Gastrocnemius medialis (tissue), 4 donors: ENCODE measurements at regions not wholly inside any gene's neighbourhood (a gene's known extent, or its start where the extent isn't known, plus 50 kb on each side); places are given as distances from the start of the nearest gene placed in this dataset.

Experiments used
- POLR2A ChIP-seq, 2 donors: fragments of 450-650 bp; IDR thresholded peaks; one replicate each; pipeline ENCODE4 v1.6.1; 2017; ENCODE audit warnings: antibody characterized with exemption in 2 of 2, mild to moderate bottlenecking in 2 of 2, moderate library complexity in 2 of 2
- TF ChIP-seq, protein P1 (sequence below), 5 experiments: fragments of 450-650 bp in 3 of 5; fragments of 200-600 bp in 2 of 5; sonication (generic) in 2 of 5; IDR thresholded peaks in 4 of 5; conservative IDR thresholded peaks in 1 of 5; 1 replicate in 4 of 5; 2 replicates in 1 of 5; pipeline ENCODE4 v1.5.1; 2016 to 2019; ENCODE audit warnings: antibody characterized with exemption in 5 of 5, mild to moderate bottlenecking in 3 of 5, moderate library complexity in 3 of 5

DNA sequence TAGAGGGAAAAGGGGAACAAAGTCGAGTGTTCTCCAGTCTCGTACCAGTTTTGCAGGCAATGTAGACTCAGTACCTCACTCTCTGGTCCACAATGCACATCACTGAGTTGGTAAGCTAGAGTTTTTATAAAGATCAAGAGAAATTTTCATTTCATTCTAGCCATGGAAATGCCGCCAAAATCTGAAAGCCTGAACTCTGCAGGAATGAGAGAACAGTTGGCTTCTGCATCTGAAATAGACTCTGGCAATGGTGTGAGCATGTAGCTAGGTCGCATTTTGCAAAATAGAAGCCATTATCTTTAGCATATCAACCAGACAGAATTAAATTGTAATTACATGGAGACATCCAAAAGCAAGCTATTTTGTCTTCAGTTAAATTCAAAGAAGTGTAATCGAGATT lies 381.0 kb downstream of the NOVA1 start:
- TF ChIP-seq, protein P1, sequence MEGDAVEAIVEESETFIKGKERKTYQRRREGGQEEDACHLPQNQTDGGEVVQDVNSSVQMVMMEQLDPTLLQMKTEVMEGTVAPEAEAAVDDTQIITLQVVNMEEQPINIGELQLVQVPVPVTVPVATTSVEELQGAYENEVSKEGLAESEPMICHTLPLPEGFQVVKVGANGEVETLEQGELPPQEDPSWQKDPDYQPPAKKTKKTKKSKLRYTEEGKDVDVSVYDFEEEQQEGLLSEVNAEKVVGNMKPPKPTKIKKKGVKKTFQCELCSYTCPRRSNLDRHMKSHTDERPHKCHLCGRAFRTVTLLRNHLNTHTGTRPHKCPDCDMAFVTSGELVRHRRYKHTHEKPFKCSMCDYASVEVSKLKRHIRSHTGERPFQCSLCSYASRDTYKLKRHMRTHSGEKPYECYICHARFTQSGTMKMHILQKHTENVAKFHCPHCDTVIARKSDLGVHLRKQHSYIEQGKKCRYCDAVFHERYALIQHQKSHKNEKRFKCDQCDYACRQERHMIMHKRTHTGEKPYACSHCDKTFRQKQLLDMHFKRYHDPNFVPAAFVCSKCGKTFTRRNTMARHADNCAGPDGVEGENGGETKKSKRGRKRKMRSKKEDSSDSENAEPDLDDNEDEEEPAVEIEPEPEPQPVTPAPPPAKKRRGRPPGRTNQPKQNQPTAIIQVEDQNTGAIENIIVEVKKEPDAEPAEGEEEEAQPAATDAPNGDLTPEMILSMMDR (IDR thresholded peaks at IDR 0.05 in 4 of 5, conservative IDR thresholded peaks at IDR 0.05 in 1 of 5): no peak
- no peak for TF ChIP-seq POLR2A (IDR thresholded peaks at IDR 0.05)
